CD4-positive, alpha-beta T cell treated with Interleukin-21 for 1 hour (primary cell): ENCODE measurements at regions not wholly inside any gene's neighbourhood (a gene's known extent, or its start where the extent isn't known, plus 50 kb on each side); places are given as distances from the start of the nearest gene placed in this dataset.

Experiments used
- DNase-seq: peaks from one replicate; pipeline ENCODE4 v3.0.0-alpha.2; 2020

GRCh38 chr1:50358962-50359361 lies 64.3 kb downstream of the DMRTA2 start:
- no peak for DNase-seq

- no peak for DNase-seq
Measured at GRCh38 chr1:50357186-50357585, 66.1 kb downstream of the DMRTA2 start.

- DNase-seq: no peak
Measured at GRCh38 chr1:50354813-50355212, 68.4 kb downstream of the DMRTA2 start.

GRCh38 chr1:50352428-50352827 lies 70.8 kb downstream of the DMRTA2 start:
- DNase-seq: no peak

- no peak for DNase-seq
Measured at GRCh38 chr1:50350868-50351267, 72.4 kb downstream of the DMRTA2 start.

GRCh38 chr1:50350421-50350820 lies 72.8 kb downstream of the DMRTA2 start:
- no peak for DNase-seq

GRCh38 chr1:50349242-50349565 lies 74.0 kb downstream of the DMRTA2 start:
- DNase-seq: no peak

GRCh38 chr1:50348449-50349241 lies 74.6 kb downstream of the DMRTA2 start:
- peak; percentile 54 for DNase-seq

GRCh38 chr1:50347933-50348332 lies 75.3 kb downstream of the DMRTA2 start:
- no peak for DNase-seq

- DNase-seq: no peak
Measured at GRCh38 chr1:50346621-50347020, 76.6 kb downstream of the DMRTA2 start.

- DNase-seq: no peak
Measured at GRCh38 chr1:50343323-50343722, 79.9 kb downstream of the DMRTA2 start.

GRCh38 chr1:50342525-50342924 lies 80.7 kb downstream of the DMRTA2 start:
- DNase-seq: no peak

- DNase-seq: no peak
Measured at GRCh38 chr1:50335036-50335435, 88.2 kb downstream of the DMRTA2 start.

GRCh38 chr1:50333595-50333974 lies 89.7 kb downstream of the DMRTA2 start:
- DNase-seq: peak; percentile 44

GRCh38 chr1:50332941-50333594 lies 90.2 kb downstream of the DMRTA2 start:
- peak; percentile 28 for DNase-seq

- no peak for DNase-seq
Measured at GRCh38 chr1:50329332-50329932, 93.8 kb downstream of the DMRTA2 start.

- no peak for DNase-seq
Measured at GRCh38 chr1:50328552-50328951, 94.7 kb downstream of the DMRTA2 start.

- no peak for DNase-seq
Measured at GRCh38 chr1:50326026-50326425, 97.2 kb downstream of the DMRTA2 start.

- DNase-seq: no peak
Measured at GRCh38 chr1:50322579-50322978, 100.7 kb downstream of the DMRTA2 start.

- DNase-seq: no peak
Measured at GRCh38 chr1:50318428-50318827, 104.8 kb downstream of the DMRTA2 start.

- DNase-seq: no peak
Measured at GRCh38 chr1:50308878-50309277, 114.4 kb downstream of the DMRTA2 start.

- DNase-seq: no peak
Measured at GRCh38 chr1:50305808-50306207, 117.4 kb downstream of the DMRTA2 start.

- no peak for DNase-seq
Measured at GRCh38 chr1:50300297-50300696, 122.9 kb downstream of the DMRTA2 start.

- no peak for DNase-seq
Measured at GRCh38 chr1:50295566-50295965, 127.7 kb downstream of the DMRTA2 start.
